Upper lobe of left lung (tissue), 6 donors: ENCODE measurements at regions not wholly inside any gene's neighbourhood (a gene's known extent, or its start where the extent isn't known, plus 50 kb on each side); places are given as distances from the start of the nearest gene placed in this dataset.
A peak's percentile ranks its signal among the peaks of the same experiment; 100 is the strongest.
"Not testable (repeated sequence)": the region's sequence is repeated elsewhere in the genome, so short reads cannot be mapped to it uniquely, and the experiment has no call there.

Experiments used
- ATAC-seq, 2 donors: fragments of 200-7000 bp; cut with Tn5 transposase; one replicate each; pipeline ENCODE4 v1.9.1; 2022; ENCODE audit warnings: mild to moderate bottlenecking in 2 of 2, moderate library complexity in 2 of 2; ENCODE audit not compliant: low FRiP score in 2 of 2
- DNase-seq, 2 donors: peaks; one replicate each; pipeline ENCODE4 v3.0.0-alpha.2; 2019 to 2020
- H3K27ac ChIP-seq, 4 donors: fragments of 200-600 bp; sonication (generic); one replicate each; pipeline ENCODE4 v1.5.1; 2016 to 2019
- H3K27me3 ChIP-seq, 4 donors: fragments of 200-600 bp; sonication (generic); one replicate each; pipeline ENCODE4 v1.5.1; 2017 to 2019
- H3K36me3 ChIP-seq, 4 donors: fragments of 200-600 bp; sonication (generic); one replicate each; pipeline ENCODE4 v1.5.1; 2016 to 2019
- H3K4me1 ChIP-seq, 4 donors: fragments of 200-600 bp; sonication (generic); one replicate each; pipeline ENCODE4 v1.5.1; 2018 to 2019
- H3K4me3 ChIP-seq, 4 donors: fragments of 200-600 bp; sonication (generic); one replicate each; pipeline ENCODE4 v1.5.1; 2017 to 2019; ENCODE audit warnings: mild to moderate bottlenecking in 2 of 4, moderate library complexity in 1 of 4
- H3K9me3 ChIP-seq, 4 donors: fragments of 200-600 bp; sonication (generic); one replicate each; pipeline ENCODE4 v1.5.1; 2018 to 2019
- CTCF ChIP-seq, 6 experiments: fragments of 450-650 bp in 4 of 6; fragments of 200-600 bp in 2 of 6; sonication (generic) in 2 of 6; IDR thresholded peaks; one replicate each; pipeline ENCODE4 v1.5.1; 2016 to 2019; ENCODE audit warnings: antibody characterized with exemption in 6 of 6
- EP300 ChIP-seq, 4 donors: sonication (generic); formaldehyde crosslinking; IDR thresholded peaks; one replicate each; pipeline ENCODE4 v1.5.1; 2017; ENCODE audit warnings: antibody characterized with exemption in 4 of 4, control low read depth in 2 of 4
- POLR2A ChIP-seq, 4 donors: fragments of 450-650 bp; IDR thresholded peaks; one replicate each; pipeline ENCODE4 v1.5.1; 2016 to 2017; ENCODE audit warnings: antibody characterized with exemption in 4 of 4, mild to moderate bottlenecking in 2 of 4
- POLR2AphosphoS5 ChIP-seq, 2 donors: sonication (generic); formaldehyde crosslinking; IDR thresholded peaks; one replicate each; pipeline ENCODE4 v1.5.1; 2017; ENCODE audit warnings: antibody characterized with exemption in 2 of 2
- WGBS, 2 donors: methylation state at CpG; one replicate each; pipeline ENCODE4 v1.1.5; 2017 to 2018; 5-methylcytosine and 5-hydroxymethylcytosine counted together
- donor health status: DM: no; HTN: no; CAD: no; lungs with moderate emphysema.
- donor health status: DM: no; HTN: yes; CAD: no; lungs with severe emphysema.

- TF ChIP-seq EP300 (IDR thresholded peaks at IDR 0.05) (no peak), POLR2AphosphoS5 (IDR thresholded peaks at IDR 0.05) (no peak), POLR2A (IDR thresholded peaks at IDR 0.05) (no peak), CTCF (IDR thresholded peaks at IDR 0.05) (no peak)
- no peak overlapping the region for H3K4me3 ChIP-seq
- H3K9me3 ChIP-seq, result no peaks in the 10 kb centered on the region
- WGBS, 2 donors, result 69 to 74% methylated on average over 4 of the region's 4 CpGs
- H3K36me3 ChIP-seq, result no peaks in the 10 kb centered on the region
- no peak for DNase-seq
- ATAC-seq, result no peak
- no peak overlapping the region for H3K27ac ChIP-seq
- no peaks in the 10 kb centered on the region for H3K27me3 ChIP-seq
- no peaks in the 10 kb centered on the region for H3K4me1 ChIP-seq
Observed at GRCh38 chr17:12195418-12195817, 174.7 kb downstream of the MAP2K4 start.

- no peak for ATAC-seq
- Histone ChIP-seq H3K4me1 (no peaks in the 10 kb centered on the region), H3K9me3 (no peaks in the 10 kb centered on the region), H3K27ac (no peak overlapping the region), H3K27me3 (no peaks in the 10 kb centered on the region), H3K36me3 (no peaks in the 10 kb centered on the region), H3K4me3 (no peak overlapping the region)
- DNase-seq, result no peak
- no peak for TF ChIP-seq POLR2AphosphoS5 (IDR thresholded peaks at IDR 0.05)
- 61 to 70% methylated on average over 4 of the region's 4 CpGs for WGBS, 2 donors
Observed at GRCh38 chr17:12201294-12201880, 180.7 kb downstream of the MAP2K4 start.

- no peak for ATAC-seq
- Histone ChIP-seq H3K4me1 (no peaks in the 10 kb centered on the region), H3K36me3 (no peaks in the 10 kb centered on the region), H3K4me3 (no peak overlapping the region), H3K27me3 (no peaks in the 10 kb centered on the region), H3K9me3 (no peaks in the 10 kb centered on the region), H3K27ac (no peak overlapping the region)
- no peak for TF ChIP-seq CTCF (IDR thresholded peaks at IDR 0.05)
- no peak for TF ChIP-seq POLR2A (IDR thresholded peaks at IDR 0.05)
- DNase-seq, result no peak
- 63 to 75% methylated on average over 2 of the region's 2 CpGs for WGBS, 2 donors
Observed at GRCh38 chr17:12209632-12210191, 189.0 kb downstream of the MAP2K4 start.

- DNase-seq, result peak in 1 of 2 donors; percentile 77
- not testable (repeated sequence) for H3K4me3 ChIP-seq, H3K36me3 ChIP-seq, H3K27ac ChIP-seq, H3K4me1 ChIP-seq, H3K27me3 ChIP-seq, ATAC-seq, H3K9me3 ChIP-seq
- WGBS, 2 donors, result 94 to 100% methylated on average over 2 to 58 of the region's 59 CpGs
Observed at GRCh38 chr17:12220714-12221439, 200.2 kb downstream of the MAP2K4 start.

- ATAC-seq (no peak), DNase-seq (no peak)
- no peaks in the 10 kb centered on the region for H3K4me1 ChIP-seq
- H3K9me3 ChIP-seq, result no peaks in the 10 kb centered on the region
- 90 to 96% methylated on average over 4 of the region's 4 CpGs for WGBS, 2 donors
- no peaks in the 10 kb centered on the region for H3K36me3 ChIP-seq
- H3K4me3 ChIP-seq, result no peak overlapping the region
- TF ChIP-seq POLR2A (IDR thresholded peaks at IDR 0.05) (no peak), EP300 (IDR thresholded peaks at IDR 0.05) (no peak), CTCF (IDR thresholded peaks at IDR 0.05) (no peak), POLR2AphosphoS5 (IDR thresholded peaks at IDR 0.05) (no peak)
- H3K27me3 ChIP-seq, result no peaks in the 10 kb centered on the region
- no peak overlapping the region for H3K27ac ChIP-seq
Observed at GRCh38 chr17:12222392-12222791, 201.7 kb downstream of the MAP2K4 start.

- 36 to 43% methylated on average over 7 of the region's 7 CpGs for WGBS, 2 donors
- Histone ChIP-seq H3K27ac (no peak overlapping the region), H3K9me3 (no peaks in the 10 kb centered on the region), H3K4me1 (peaks cover 0 to 2% (median 0%) of the 10 kb centered on the region in 4 donors), H3K36me3 (no peaks in the 10 kb centered on the region), H3K4me3 (no peak overlapping the region), H3K27me3 (no peaks in the 10 kb centered on the region)
- ATAC-seq (no peak), DNase-seq (no peak)
- no peak for TF ChIP-seq POLR2AphosphoS5 (IDR thresholded peaks at IDR 0.05)
- no peak for TF ChIP-seq POLR2A (IDR thresholded peaks at IDR 0.05)
- no peak for TF ChIP-seq CTCF (IDR thresholded peaks at IDR 0.05)
- TF ChIP-seq EP300 (IDR thresholded peaks at IDR 0.05), result no peak
Observed at GRCh38 chr17:12227547-12227946, 206.9 kb downstream of the MAP2K4 start.
